GM18505 (cell line): ENCODE measurements at regions not wholly inside any gene's neighbourhood (a gene's known extent, or its start where the extent isn't known, plus 50 kb on each side); places are given as distances from the start of the nearest gene placed in this dataset.

Experiments
- ATAC-seq: cut with Tn5 transposase; IDR thresholded peaks from one replicate; pipeline ENCODE4 v1.9.1; 2021; ENCODE audit not compliant: unreplicated experiment
- POLR2A ChIP-seq: IDR thresholded peaks from 4 replicates; pipeline ENCODE4 v1.6.1; 2011; ENCODE audit warnings: borderline replicate concordance; ENCODE audit not compliant: insufficient read depth, insufficient read length; ENCODE audit errors: extremely low read depth

- TF ChIP-seq POLR2A: no peak
- no peak for ATAC-seq
Measured at GRCh38 chr1:79839882-79840281, 833.4 kb upstream of the ADGRL4 start.

GRCh38 chr1:79827446-79827845 lies 820.9 kb upstream of the ADGRL4 start:
- no peak for TF ChIP-seq POLR2A
- no peak for ATAC-seq

GRCh38 chr1:79825551-79825950 lies 819.0 kb upstream of the ADGRL4 start:
- TF ChIP-seq POLR2A: no peak
- ATAC-seq: no peak

GRCh38 chr1:79822053-79822452 lies 815.5 kb upstream of the ADGRL4 start:
- no peak for TF ChIP-seq POLR2A
- ATAC-seq: no peak

- no peak for ATAC-seq
- TF ChIP-seq POLR2A: no peak
Measured at GRCh38 chr1:79819140-79819539, 812.6 kb upstream of the ADGRL4 start.

- TF ChIP-seq POLR2A: no peak
- ATAC-seq: no peak
Measured at GRCh38 chr1:79817031-79817560, 810.6 kb upstream of the ADGRL4 start.

- no peak for ATAC-seq
- TF ChIP-seq POLR2A: no peak
Measured at GRCh38 chr1:79815115-79815514, 808.6 kb upstream of the ADGRL4 start.

- TF ChIP-seq POLR2A: no peak
- ATAC-seq: no peak
Measured at GRCh38 chr1:79811173-79811572, 804.6 kb upstream of the ADGRL4 start.

GRCh38 chr1:79808816-79809475 lies 802.4 kb upstream of the ADGRL4 start:
- ATAC-seq: no peak
- TF ChIP-seq POLR2A: no peak

GRCh38 chr1:79807816-79808215 lies 801.3 kb upstream of the ADGRL4 start:
- no peak for TF ChIP-seq POLR2A
- ATAC-seq: no peak

GRCh38 chr1:79797487-79797886 lies 791.0 kb upstream of the ADGRL4 start:
- TF ChIP-seq POLR2A: no peak
- no peak for ATAC-seq

- ATAC-seq: no peak
- no peak for TF ChIP-seq POLR2A
Measured at GRCh38 chr1:79796434-79796833, 789.9 kb upstream of the ADGRL4 start.

- no peak for TF ChIP-seq POLR2A
- no peak for ATAC-seq
Measured at GRCh38 chr1:79792219-79792930, 785.8 kb upstream of the ADGRL4 start.
